ENCODE measurements at regions not wholly inside any gene's neighbourhood (a gene's known extent, or its start where the extent isn't known, plus 50 kb on each side); places are given as distances from the start of the nearest gene placed in this dataset.

DNA sequence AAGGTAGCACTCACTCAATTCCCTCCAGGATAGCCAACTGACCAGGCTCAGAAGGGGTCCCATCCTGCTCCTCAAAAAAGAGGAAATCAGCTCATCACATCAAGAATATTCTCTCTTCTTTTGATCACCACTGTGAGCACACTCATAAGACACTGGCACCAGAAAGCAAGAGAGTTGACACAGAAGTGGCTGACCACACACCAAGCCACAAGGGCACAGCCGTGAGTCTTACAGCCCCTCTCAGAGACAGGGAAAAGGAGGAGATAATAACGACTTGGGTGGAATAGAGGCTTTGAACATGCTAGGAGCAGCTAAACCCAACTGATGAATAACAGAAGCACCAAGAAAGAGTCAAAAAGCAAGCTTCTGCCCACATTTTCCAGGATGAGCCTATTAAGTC lies 249.1 kb upstream of the PREP start:
- no peak for DNase-seq (ENCODE audit: low spot score)

DNA sequence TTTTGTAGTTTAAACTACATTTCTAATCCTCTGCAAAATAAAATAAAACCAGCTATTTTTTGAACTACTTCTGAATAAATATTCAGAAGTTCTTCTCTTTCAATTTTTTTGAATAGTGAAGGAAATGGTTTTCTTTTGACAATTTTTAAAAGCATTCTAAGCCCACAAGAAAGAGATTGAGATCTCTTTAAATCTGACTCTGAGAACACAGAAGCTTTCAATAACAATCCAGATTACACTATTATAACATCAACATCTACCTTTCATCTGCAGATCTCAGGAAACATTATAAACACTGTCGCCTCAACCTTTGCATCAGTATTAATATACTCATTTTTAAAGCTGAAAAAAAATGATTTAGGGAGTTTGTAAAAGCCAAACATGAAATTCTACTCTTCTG lies 247.5 kb upstream of the PREP start:
- no peak for DNase-seq (ENCODE audit: low spot score)

GRCh38 chr6:105649192-105649591 lies 246.3 kb upstream of the PREP start:
- DNase-seq (ENCODE audit: low spot score) = no peak

- no peak for DNase-seq (ENCODE audit: low spot score)
Observed at GRCh38 chr6:105648276-105648675, 245.4 kb upstream of the PREP start.

GRCh38 chr6:105646391-105646867 lies 243.5 kb upstream of the PREP start:
- DNase-seq (ENCODE audit: low spot score) = no peak

DNA sequence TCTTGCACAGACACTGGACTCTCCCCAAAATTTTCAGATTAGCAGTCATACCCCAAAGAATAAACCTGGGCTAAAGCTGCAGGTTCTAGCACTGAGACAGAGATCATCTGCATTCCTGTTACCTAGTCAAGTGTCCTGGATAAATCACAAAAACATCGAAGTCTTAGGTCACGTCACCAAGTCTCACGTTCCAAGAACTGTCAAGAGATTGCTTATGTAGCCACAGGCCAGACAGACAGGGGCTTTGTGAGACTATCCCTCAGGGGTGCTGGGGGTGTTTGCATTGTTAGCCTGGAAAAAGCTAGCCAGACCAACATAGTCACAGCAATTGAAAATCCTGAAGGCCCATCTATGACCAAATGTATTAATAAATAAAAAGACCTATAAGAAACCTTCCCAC lies 243.1 kb upstream of the PREP start:
- DNase-seq (ENCODE audit: low spot score) = no peak

GRCh38 chr6:105645156-105645555 lies 242.3 kb upstream of the PREP start:
- DNase-seq (ENCODE audit: low spot score) = no peak

DNA sequence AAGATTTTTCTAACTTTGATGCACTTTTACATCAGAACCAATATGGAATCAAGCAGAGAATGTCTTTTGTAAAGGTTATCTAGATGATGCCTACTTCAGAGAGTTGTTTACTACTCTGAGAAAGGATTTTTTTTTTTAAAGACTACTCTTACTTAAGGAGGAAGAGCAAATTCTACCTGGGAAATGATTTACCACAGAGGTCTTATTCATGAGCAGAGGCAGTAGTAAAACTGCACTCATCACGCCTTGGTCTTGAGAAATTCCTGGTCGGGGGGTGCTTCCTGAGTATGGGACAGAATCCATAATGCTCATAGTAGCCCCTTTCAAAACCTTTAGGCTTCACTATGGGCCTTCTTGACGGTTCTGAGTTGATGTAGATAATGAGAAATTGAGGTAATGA lies 241.8 kb upstream of the PREP start:
- DNase-seq (ENCODE audit: low spot score) = no peak

DNA sequence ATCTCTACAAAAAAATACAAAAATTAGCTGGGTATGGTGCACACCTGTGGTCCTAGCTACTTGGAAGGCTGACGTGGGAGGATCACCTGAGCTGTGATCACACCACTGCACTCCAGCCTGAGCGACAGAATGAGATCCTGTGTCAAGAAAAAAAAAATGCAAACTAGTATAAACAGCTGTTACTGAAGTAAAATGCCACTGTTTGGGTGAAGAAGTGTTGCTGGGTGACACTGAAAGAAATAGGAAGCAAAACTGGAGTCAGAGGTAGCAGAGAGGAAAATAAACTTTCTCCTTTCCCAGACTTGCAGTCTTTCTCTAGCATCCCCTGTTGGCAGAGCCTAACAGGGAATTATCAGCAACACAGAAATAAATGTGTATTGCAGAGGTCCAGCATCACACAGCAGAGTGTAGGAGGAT lies 241.2 kb upstream of the PREP start:
- DNase-seq (ENCODE audit: low spot score) = no peak

GRCh38 chr6:105642708-105643107 lies 239.8 kb upstream of the PREP start:
- DNase-seq (ENCODE audit: low spot score) = no peak

DNA sequence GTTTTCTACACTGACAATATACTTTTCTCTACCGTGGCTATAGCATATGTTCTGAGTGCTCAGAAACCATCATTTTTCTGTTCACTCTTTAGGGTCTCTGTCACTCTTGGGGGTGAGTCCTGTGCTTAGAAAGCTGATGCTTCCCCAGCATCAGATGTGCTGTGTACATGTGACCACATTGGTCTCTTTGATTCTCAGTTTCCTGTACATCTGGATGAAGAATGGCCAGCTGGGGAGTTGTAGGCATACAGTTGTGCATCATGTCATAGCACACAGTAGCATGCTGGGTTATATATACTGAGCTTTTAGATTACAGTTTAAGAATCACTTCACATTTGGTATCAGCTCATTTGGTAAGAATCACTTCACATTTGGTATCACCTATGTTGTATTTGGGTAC lies 238.6 kb upstream of the PREP start:
- DNase-seq (ENCODE audit: low spot score) = no peak

GRCh38 chr6:105639124-105639523 lies 236.2 kb upstream of the PREP start:
- no peak for DNase-seq (ENCODE audit: low spot score)

DNA sequence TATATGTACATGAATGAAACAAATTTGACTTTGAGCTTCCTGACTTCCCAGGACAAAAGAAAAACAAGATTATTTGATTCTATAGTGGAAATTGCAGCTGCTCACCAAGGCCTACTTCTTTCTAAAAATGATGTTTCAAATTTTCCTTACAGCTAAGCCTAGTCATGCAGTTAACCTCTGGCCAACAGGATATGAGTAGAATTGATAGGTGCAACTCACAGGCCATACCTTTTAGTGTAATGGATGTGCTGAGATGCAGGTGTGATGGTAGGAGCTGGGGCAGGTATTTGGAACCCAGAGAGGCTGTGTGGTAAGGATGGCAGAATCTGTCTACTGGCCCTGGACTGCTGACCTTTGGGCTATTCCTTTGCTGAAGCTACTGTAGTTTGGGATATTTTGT lies 230.9 kb upstream of the PREP start:
- no peak for DNase-seq (ENCODE audit: low spot score)

DNA sequence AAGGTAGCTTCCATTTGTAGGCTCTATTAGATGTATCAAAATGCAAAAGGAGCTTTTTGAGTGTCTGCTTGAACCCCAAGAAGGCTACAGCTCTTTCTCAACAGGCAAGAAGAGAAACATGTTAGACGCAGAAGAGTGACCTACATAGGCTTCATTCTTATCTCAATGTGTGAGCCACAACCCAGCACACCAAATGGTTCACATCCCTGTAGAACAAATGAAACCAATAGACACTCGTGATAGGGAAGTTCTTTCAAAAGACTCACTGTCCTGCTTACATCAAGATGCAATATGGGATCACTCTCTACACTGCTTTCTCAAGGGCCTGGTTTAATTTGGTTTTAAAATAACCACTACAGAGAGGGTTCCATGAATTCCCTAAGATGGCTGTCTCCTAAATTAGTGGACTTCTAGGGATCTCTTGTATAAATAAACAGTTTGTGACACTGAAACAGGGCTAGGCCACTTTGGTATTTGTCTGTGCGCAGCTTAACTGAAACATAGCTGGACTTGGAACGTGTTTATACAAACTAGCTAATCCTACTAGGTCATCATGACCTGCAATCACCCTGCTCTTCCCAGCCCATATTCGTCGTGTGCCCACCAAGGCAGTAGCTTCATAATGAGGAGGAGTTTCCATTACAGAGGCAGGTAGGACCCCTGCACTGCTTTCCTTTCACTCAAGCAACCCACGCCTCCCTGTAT lies 225.4 kb upstream of the PREP start:
- no peak for DNase-seq (ENCODE audit: low spot score)

DNA sequence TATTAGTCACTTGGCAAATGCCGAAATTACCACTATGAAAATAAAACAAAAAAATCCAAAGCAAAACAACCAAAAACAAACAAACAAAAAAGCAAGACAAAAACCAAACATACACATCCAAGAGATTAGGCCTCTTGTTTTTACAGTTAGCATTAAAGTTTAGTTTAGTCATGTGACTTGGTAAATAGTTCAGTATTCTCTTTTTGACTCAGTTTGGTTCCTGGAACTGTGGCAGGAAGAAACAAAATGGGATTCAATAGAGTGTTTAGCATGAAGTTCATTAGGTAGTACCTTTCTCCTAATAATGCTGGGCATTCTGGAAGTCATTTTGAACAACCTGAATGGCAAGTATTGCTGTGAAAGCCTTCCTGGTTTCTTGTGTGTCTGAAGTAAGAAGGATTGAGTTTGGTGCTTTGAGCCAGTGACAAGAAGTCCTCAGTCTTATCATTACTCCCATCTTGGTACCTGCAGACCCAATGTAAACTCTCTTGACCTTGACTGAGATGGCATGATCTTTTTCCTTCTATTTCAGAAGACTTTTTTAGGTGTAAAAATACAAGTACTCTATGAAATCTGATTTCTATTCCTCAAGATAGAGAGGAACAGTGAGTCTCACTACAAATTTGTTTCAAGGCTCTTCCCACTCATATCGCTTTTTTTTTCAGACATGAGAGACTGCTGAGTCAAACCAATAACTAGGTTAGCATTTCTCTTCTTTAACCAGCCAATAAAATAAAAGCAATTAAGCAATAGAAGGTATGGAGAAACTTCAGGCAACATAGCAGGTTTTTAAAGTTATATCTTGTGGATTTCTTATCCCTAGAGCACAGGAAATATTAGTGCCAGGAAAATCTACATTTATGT lies 223.6 kb upstream of the PREP start:
- no peak for DNase-seq (ENCODE audit: low spot score)

DNA sequence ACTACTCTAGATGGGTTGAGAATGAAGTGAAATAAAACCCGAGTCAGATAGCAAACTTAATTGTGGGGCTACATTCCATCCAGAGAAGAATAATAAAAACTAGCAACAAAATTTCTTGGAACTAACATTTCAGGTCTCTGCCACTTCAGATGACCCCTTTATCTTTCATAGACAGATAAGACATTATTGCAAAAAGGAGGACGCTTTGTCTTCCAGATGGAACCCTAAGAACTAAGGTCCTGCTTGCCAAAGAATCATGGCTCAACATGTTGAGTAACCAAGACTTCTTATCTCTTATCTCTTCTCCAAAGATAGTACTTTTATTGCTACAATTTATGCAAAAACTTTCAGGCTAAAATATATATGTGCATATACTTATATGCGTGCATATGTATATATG lies 221.1 kb upstream of the PREP start:
- no peak for DNase-seq (ENCODE audit: low spot score)

DNA sequence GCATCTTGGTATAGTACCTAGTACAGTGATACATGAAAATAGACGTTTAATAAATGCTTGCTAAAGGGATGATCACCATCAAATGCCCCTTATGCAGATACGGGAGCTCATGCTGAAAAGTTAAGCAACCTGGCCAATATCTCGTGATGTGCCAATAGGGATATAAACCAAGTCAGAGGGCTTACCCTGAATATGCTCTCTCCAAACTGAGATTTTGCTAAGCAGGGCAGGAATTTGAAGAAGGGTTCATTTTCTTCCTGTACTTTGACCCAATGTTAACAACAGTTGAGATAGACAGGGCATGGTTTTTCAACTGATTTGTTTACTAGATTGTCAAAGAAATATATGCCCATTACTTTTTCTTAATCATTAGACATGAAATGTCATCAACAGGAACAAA lies 219.3 kb upstream of the PREP start:
- DNase-seq (ENCODE audit: low spot score) = no peak

- DNase-seq (ENCODE audit: low spot score) = no peak
Observed at GRCh38 chr6:105621564-105622175, 218.8 kb upstream of the PREP start.

DNA sequence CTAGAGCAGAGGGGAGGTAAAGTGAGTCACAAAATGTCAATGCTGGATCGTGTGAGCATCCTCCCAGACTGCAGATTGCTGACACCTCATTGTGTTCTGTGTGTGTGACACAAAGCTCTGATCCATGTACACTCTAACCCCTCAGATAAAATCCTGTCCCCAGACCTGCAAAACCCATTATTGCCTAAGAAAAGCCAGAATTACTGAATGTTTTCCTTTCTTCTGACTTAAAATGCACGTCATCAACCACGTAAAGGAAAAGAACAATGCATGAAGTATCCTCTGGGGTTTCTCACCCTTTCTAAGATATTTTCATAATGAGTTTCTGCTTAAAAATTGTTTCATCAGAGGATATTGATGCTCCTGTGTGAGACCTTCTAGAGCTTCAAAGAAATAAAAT lies 218.0 kb upstream of the PREP start:
- no peak for DNase-seq (ENCODE audit: low spot score)

DNA sequence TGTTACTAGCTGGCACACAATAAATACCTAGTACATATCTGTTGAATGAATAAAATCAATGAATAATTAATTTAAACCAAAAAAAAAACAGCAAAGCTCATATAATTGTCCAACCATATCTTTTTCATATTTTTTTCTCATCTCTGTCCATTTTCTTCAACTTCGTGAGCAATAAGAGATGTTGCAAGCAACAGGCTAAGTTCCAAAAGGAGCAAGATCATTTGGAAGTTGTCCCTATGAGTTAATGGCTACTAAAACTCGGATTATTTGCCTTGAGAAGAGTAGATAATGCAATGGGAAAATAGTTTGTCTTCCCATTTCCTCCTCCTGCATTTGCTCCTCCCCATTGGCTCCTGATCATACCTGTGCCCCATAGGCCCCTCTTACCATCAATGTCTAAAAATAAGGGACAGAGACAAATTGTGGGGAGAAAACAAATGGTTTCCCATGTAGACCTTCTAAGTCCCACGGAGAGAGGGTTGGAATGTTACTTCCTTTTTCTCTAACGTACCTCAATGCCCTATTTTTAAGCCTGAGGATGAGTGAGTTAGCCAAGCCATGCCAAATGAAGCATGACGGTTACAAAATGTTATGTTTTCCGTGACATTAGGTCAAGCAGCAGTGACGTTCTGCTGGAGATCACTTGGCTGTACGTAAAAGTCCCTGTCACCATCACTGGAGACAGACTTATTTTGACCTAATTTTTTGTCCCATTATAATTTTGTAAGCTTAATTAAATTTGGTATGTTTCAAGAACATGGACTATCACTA lies 217.3 kb upstream of the PREP start:
- no peak for DNase-seq (ENCODE audit: low spot score)

GRCh38 chr6:105618247-105618646 lies 215.4 kb upstream of the PREP start:
- no peak for DNase-seq (ENCODE audit: low spot score)

DNA sequence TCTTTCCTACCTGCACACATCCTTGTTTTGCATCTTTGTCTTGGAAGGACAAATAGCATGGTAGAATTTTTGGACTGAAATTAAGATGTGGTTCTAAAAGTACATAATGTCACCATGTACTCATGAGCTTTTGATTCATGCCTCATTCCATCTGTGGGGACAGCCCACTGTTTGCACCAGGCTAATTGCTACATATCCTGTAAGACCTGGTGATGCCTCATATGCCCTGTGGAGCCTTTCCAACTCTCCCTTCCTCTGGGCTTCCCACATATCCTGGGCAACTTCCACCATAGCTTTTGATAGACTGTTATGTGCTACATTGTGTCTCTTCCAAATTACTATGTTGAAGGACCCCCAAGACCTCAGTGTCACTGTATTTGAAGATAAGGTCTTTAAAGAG lies 213.6 kb upstream of the PREP start:
- no peak for DNase-seq (ENCODE audit: low spot score)
